ENCODE measurements at regions not wholly inside any gene's neighbourhood (a gene's known extent, or its start where the extent isn't known, plus 50 kb on each side); places are given as distances from the start of the nearest gene placed in this dataset.

DNA sequence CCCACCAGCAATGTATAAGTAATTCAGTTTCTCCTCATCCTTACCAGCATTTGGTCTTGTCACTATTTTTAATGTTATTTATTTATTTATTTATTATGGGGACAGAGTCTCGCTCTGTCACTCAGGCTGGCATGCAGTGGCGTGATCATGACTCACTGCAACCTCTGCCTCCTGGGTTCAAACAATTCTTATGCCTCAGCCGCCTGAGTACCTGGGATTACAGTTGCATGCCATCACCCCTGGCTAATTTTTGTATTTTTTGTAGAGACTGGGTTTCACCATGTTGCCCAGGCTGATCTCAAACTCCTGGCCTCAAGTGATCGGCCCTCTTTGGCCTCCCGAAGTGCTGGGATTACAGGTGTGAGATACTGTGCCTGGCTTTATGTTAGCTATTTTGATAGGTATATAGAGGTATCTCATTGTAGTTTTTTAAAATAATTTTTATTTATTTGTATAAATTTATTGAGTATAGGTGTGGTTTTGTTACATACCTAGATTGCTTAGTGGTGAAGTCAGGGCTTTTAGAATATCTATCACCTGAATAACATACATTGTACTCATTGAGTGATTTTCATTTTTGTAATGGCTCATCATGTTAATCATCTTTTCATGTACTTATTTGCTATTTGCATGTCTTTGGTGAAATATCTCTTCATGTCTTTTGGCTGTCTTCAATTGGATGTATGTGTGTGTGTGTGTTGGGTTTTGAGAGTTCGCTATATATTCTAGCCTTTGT is 53.3 kb downstream of the TANC2 start:
- TF ChIP-seq, protein P1, sequence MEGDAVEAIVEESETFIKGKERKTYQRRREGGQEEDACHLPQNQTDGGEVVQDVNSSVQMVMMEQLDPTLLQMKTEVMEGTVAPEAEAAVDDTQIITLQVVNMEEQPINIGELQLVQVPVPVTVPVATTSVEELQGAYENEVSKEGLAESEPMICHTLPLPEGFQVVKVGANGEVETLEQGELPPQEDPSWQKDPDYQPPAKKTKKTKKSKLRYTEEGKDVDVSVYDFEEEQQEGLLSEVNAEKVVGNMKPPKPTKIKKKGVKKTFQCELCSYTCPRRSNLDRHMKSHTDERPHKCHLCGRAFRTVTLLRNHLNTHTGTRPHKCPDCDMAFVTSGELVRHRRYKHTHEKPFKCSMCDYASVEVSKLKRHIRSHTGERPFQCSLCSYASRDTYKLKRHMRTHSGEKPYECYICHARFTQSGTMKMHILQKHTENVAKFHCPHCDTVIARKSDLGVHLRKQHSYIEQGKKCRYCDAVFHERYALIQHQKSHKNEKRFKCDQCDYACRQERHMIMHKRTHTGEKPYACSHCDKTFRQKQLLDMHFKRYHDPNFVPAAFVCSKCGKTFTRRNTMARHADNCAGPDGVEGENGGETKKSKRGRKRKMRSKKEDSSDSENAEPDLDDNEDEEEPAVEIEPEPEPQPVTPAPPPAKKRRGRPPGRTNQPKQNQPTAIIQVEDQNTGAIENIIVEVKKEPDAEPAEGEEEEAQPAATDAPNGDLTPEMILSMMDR (IDR thresholded peaks at IDR 0.05) = no peak
- no peak for TF ChIP-seq EP300 (IDR thresholded peaks at IDR 0.05)
- no peak for TF ChIP-seq POLR2AphosphoS5 (IDR thresholded peaks at IDR 0.05)
